KBM-7 (cell line): ENCODE measurements at regions not wholly inside any gene's neighbourhood (a gene's known extent, or its start where the extent isn't known, plus 50 kb on each side); places are given as distances from the start of the nearest gene placed in this dataset.
A peak's percentile ranks its signal among the peaks of the same experiment; 100 is the strongest.
"Not testable (repeated sequence)": the region's sequence is repeated elsewhere in the genome, so short reads cannot be mapped to it uniquely, and the experiment has no call there.

Source experiments
- DNase-seq: peaks from one replicate; pipeline ENCODE4 v3.0.0-alpha.2; 2015
- in situ Hi-C: fragments of 300-500 bp; cut with MboI; formaldehyde crosslinking; loops from 2 replicates; pipeline ENCODE4 v1.14.3; 2020; ENCODE audit warnings: low sequenced_read_pairs, low pct_unique_long_range_greater_than_20kb, mixed read lengths

DNA sequence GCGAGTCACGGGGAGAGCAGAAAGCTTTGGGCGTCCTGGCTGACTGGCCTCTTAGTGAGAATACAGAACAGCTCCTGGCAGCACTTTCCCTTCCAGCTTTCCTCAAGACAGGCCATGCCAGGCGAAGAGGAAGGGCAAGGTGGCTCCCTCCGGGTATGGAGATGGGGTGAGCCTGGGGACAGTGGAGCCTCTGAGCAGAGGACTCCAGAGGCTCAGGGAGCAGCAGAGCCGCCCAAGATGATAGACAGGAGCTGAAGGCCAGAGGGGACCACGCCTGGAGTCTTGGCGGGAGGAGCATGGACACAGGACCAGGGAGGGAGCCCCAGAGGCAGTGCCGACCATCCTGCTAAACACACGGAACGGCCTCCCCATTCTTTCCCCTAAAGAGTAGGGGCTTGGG, 229.1 kb downstream of the TM9SF2 start:
- in situ Hi-C loops, result no loop called here
- no peak for DNase-seq

DNA sequence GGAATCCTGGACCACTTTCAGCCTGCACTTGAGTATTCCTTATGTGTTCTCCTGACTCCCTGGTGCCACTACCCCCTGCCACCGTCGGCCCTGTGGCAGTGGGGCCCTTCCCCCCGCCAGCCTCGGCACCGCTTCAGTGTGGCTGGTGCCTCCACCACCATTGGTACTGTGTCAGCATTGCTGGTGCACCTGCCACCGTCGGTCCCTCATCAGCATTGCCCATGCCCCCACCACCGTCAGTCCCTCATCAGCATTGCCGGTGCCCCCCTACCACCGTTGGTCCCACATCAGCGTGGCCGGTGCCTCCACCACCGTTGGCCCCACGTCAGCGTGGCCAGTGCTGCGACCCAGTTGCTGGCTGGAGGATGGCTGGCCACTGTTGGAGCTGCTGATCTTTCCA, 228.5 kb downstream of the TM9SF2 start:
- in situ Hi-C loops, result no loop called here
- DNase-seq, result no peak

DNA sequence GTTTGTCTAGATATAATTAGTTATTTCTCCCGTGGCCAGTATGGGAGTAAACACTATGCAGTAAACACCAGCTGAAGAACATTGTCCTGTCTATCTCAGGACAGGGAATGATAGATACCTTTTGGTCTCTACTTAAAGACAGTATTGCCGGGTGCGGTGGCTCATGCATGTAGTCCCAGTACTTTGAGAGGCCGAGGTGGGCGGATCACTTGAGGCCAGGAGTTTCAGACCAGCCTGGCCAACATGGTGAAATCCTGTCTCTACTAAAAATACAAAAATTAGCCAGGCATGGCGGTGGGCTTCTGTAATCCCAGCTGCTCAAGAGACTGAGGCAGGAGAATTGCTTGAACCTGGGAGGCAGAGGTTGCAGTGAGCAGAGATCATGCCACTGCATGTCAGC, 226.4 kb downstream of the TM9SF2 start:
- DNase-seq, in situ Hi-C loops: not testable (repeated sequence)

DNA sequence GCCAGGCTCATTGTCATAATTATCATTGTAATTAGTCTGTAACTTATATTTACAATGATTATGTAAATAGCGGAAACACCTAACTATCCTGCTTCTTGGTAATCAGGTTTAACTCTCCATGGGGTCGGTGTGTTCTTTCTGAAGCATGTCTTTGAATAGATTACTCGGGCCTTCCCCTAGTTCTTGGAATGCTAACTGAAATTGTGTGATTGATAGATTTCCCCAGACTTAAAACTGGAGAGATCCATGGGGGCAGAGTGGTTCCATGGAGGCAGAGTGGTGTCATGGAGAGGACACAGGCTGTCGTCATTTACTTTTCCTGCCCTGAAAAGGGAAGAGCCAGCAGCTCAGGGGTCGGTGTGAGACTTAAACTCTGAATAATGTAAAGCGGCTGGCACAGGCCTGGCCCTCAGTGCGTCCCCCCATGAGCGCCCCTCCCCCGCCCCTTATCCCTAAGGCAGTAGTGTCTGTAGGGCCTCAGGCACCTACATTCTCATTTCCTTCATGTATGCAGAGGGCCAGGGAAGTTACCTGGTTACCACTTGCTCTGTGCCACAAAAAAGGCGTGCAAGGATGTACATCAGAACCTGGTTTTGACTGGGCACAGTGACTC, 225.1 kb downstream of the TM9SF2 start:
- in situ Hi-C loops, result no loop called here
- no peak for DNase-seq

DNA sequence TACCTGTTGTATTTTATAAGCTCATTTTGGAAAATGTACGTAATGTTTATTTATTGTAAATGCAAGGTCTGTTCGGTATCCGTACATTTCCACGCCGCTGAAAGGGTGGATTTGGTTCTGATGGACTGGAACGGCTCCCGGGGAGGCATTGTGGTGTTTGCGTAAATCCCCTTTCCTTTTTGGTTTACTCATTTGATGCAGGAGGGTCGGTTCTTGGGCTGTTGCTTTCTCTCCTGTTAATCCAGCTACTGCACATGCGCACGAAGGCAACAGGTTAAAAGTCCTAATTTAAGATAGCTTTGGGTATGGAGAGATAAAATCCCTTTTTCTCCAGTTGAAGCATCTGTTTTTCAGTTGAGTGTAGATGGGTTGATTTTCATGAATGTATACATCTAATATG, 224.4 kb downstream of the TM9SF2 start:
- DNase-seq, result no peak
- in situ Hi-C loops, result no loop called here

DNA sequence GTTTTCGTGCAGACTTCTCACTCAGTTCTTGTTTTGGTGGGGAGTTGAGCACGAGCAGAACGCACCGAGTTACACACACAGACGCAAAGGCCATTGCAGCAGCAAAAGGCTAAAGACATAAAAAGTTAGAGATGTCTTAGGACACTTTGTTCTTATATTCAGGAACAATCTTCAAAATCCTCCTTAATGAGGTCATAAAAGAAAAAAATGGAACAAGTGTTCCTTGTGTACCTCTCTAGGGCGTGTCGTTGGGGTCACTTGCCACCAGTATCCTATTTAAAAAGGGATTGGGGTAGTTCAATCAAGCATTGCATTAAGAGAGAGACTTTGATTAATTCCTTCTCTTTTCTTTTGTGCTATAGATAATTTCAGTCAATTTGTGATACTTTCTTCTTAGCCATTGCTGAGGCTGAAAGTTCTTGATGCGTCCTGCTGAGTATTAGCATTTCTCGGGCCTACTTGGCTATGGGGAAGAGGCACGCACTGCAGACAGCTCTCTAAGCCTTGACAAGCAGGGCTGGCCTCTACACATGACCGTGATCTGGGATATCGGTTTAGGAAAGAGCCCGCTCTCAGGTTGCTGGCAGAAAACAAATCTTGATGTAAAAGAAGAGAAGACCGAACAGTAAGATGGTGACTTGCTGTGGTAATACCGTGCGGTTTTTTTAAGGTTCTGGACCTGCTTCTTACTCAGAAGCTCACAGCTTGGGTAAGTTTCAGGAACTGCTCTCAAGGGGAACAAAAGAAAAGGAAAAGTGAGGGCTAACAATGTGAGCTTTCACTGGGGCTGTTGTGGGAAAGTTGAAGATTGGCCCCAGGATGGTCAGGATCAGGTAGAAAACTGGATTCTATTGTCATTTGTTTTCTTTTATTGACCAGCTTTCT, 223.6 kb downstream of the TM9SF2 start:
- DNase-seq, result no peak
- in situ Hi-C loops, result no loop called here

DNA sequence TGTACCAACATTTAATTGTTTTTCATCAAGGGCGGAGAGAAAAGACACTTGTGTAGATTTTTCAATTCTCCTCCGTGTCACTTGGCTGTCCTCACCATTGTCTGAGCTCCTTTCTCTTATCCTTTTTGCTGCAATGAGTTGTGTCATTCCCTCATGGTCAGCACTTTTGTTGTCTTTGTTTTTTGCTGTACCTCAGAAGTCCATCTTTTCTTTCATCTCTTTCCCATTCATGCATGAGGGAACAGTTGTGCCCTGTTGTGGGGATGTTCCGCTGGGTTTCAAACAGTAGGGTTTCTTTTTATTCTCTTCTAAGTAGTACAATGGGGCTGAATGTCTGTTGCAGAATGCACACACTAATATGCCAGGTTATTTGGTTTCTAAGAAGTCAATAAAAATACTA, 222.6 kb downstream of the TM9SF2 start:
- in situ Hi-C loops, result no loop called here
- no peak for DNase-seq

DNA sequence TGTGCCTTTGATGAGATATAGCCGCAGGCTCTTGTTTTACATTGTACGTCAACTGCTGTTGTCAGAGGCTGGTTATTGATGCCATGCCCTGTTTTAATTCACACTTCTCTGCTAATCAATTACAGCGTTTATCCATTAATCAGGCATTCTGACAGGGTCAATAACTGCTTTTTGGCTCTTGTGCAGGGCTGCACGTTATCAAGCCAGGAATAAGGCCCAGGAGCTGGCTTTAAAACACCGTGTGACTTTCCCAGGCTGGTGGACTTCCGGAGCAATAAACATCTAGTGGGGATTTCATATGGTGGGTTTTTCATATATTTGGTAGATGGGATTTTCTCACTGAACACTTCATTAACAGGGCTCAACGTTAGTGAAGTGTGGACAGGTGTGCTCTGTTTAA, 221.7 kb downstream of the TM9SF2 start:
- no peak for DNase-seq
- in situ Hi-C loops, result no loop called here

DNA sequence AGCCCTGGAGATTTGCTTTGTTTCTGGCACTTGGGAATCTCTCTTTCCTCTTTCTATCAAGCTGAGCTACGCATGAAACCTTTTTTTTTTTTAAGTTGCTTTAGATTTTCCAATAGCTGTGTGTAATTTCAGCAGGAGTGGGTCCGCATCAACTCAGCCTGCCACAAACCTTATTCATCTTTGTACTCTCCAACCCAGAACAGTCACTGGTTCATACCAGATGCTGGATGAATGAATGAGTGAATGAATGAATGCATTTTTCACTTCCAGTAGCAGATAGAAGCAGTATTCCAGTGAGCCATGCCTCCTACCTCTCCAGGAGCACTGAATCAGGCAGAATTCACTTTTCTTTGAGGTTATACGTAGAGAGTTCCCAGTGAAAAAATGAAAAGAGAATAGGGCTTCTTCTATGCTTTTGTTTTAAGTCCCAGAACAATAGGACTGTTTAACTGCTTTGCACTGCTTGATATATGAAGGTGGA, 221.1 kb downstream of the TM9SF2 start:
- DNase-seq, result no peak
- in situ Hi-C loops, result no loop called here

DNA sequence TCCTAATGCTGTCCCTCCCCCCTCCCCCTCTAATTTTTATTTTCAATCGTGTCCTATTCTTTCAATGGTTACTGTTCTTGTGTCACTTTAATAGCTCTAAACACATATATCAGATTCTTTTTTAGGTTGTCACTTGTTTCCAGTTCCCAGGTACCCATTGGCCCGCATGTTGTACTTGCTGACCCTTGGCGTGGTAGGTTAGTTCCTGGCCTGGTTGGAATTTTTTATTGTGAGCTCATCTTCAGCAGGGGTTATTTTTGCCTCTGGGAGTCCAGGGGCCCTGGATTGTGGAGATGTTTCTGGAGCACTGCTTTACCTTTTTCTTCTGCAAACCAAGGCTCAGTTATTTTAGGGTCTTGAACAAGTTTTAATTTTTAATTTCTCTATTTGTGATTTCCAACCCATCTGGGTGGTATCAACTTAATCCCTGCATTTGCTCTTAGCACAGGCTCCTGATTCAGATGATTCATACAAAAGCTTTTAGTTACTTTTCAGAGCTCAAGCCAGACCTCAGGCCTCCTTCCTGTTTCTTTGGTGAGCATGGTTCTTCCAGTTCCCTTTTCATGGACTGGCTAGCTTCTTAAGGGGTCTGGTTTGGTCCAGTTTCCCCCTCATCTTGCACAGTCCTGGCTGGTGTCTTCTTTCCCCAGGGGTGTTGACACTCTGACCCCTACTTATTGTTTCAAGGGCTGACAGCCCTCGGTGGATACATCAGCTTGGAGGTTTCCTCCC, 220.5 kb downstream of the TM9SF2 start:
- DNase-seq, result peak; percentile 52
- in situ Hi-C loops, result no loop called here

DNA sequence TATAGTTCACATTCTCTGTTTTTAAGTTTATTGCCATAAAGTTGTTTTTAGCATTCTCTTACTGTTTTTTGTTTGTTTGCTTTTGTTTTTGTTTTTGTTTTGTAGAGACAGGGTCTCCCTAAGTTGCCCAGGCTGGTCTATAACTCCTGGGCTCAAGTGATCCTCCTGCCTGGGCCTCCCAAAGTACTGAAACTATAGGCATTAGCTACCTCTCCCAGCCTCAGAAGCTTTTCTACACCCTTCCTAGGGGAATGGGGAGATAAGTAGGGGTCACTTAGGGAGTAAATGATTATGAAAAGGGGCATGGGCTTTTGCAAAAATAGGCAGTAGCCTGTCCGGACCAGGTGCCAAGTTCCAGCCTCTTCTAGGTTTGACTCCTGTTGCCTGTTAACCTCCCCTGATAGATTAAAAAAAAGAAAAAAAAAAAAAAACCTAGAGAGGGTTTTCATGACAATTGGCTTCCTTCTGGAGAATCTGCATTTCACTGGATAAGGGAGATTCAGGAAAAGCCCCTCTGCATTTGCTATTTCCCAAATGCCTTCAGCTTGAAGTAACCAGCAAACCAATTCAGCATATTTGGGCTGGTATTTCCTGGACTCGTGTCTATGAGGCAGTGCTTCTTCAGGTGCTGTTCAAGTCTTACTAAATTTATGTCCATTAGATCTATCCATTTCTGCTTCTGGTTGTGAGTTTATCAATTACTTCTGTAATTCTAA, 216.8 kb downstream of the TM9SF2 start:
- DNase-seq, result no peak
- in situ Hi-C loops, result no loop called here

DNA sequence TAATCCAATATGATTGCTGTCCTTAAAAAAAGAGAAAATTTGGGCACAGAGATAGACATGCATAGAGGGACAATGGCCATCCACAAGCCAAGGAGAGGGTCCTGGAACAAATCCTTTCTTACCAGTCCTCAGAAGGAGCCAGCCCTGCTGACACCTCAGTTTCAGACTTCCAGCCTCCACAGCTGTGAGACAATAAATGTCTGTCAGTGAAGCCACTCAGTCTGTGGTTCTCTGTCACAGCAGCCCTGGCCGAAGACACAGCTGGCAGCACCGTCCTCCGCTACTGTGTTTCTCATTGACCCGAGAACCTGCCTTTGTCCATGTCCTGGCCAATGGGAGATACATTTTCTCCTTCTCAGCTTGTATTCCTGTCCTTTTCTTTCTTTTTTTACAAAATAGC, 207.9 kb downstream of the TM9SF2 start:
- DNase-seq, result no peak
- in situ Hi-C loops, result no loop called here

DNA sequence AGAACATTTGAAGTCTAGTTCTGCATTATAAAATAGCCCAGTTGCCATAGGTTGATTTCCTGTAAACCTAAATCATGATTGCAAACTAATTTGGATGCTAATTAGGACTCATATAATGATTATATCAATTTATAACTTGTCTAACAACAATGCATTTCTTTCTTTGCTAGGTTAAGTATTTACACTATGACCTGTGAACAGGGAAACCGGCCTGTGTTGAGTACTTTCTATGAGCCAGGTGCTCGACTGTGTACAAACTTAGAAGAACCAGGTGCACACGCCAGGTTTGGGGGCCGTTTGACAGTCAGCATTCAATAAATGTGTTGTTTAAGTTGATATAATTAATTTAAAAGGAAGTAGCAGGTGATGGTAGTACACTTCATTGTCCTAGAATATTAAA, 203.1 kb downstream of the TM9SF2 start:
- DNase-seq, result no peak
- in situ Hi-C loops, result no loop called here

DNA sequence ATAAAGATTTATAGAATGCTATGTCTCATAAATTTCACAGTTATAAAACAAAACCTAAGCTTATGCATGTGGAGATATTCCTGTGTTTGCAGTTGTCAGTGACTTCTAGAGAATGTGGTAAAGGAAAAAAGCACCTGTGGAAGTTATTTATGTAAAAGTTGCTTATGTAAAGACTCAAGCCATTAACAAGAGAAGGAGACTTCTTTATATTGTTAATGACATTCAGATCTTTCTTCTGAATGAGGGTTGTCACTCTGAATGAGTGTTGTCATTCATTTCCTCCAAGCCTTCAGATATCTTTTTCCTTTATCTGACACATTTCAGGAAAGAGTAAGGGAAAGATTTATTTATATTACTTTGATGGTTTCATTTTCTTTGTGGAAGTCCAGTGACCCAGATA, 202.6 kb downstream of the TM9SF2 start:
- in situ Hi-C loops, result no loop called here
- no peak for DNase-seq

DNA sequence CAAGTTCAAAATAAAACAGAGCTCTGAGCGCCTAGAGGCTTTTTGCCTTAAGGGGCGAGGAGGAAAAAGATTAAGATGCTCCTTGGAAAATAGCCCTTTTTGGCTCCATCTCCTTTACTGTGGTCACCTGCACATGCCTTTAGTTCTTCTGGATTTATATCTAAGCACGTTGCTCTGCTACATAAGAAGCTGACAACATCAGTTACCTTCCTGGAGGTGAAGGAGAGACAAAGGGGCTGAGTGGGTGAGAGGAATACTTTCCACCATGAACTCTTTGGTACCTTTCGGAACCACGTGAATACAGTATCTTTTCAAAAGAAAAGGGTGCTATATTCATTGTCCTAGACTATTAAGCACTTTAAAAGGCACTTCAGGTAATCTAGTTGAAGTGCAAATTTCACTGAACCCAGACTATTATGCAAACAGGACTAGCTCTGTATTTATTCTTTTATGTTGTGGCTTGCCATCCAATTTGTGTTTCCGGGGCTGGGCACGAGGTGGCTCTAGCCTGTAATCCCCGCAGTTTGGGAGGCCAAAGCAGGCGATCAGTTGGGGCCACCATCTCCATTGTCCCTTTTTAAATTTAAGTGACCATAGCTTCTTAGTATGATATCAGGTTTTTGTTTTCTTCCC, 201.5 kb downstream of the TM9SF2 start:
- DNase-seq, result no peak
- in situ Hi-C loops, result no loop called here

DNA sequence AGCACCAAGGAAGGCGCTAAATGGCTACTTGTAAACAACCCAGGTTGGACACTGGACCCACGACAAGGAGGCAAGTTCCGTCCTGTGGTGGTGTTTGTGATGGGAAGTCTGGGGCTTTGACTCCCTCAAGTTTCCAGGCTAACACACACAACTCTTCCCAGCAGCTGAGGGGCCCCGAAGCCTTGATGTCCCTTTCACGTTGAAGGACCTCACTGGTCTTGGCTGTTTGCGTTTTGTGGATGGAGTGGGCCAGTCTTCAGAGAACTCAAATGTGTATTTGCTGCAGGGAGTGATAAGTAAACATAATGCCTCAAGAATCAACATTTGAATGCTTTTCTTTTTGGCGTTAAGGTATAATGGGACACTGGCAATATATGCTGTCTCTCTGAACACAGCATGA, 199.2 kb downstream of the TM9SF2 start:
- no peak for DNase-seq
- in situ Hi-C loops, result no loop called here

DNA sequence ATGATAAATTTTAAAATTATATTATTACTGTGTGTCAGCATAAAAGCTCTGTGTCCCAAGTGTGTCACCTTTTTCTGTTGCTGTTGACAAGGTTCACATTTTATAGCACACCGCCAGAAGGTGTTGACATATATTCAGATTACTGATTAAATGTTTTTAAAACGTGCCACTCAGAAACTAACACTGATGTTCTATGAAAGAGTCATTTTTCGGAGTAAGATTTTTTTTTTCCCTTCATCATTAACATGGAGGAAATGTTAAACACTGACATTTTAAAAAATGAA, 197.5 kb downstream of the TM9SF2 start:
- DNase-seq, result no peak
- in situ Hi-C loops, result no loop called here

DNA sequence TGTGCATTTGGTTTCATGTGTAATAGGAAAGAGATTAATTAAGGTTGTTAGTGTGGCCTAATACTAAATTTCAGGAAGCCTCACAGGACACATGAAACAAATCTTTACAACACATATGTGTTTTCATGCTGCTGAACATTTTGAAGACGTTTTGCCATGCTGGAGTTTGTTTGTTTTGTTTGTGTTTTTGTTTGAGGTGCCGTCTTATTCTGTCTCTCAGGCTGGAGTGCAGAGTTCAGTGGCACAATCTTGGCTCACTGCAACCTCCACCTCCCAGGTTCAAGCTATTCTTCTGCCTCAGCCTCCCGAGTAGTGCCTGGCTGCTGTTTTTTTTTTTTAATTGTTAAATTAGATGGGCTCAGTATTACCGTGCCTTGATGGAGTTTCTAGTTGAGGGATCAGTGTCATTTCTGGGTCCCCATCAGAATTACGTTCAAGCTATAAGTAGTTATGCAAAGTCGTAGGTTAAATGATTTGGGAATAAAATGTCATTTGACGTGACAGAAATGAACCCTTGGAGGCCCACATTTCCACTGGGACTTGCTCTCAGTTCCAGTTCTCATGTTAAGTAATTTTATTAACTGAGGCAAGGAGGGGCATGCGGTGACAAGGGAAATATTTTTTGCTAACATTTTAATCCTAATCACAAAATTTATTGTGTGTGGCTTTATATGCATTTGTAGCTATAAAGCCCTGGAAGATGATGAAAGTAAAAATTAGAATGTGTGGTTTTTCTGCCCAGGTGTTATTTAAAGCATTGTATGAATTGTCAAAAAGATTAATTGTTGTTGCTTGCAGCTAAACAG, 196.9 kb downstream of the TM9SF2 start:
- no peak for DNase-seq
- in situ Hi-C loops, result no loop called here

DNA sequence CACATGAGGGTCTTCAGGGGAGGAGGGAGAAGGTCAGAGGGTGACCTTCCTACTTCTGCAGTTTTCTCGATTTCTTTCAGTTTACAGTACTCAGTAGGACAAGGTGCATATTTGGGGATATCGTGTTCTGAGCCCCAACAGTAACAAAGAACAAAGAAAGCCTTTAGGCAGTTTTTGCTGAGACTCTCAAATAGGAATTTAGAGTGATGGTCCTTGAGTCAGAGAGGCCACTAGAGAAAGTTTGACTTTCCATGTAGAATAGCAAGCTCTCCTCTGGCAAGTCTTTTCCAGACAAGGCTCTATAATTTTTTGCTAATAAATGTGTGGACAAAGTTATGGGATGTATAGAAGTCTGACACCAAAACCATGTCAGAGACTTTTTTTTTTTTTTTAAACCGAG, 194.6 kb downstream of the TM9SF2 start:
- no peak for DNase-seq
- in situ Hi-C loops, result no loop called here
